Left lobe of liver (tissue), 2 donors: ENCODE measurements at regions not wholly inside any gene's neighbourhood (a gene's known extent, or its start where the extent isn't known, plus 50 kb on each side); places are given as distances from the start of the nearest gene placed in this dataset.
"Not testable (repeated sequence)": the region's sequence is repeated elsewhere in the genome, so short reads cannot be mapped to it uniquely, and the experiment has no call there.

Source experiments
- ATAC-seq: fragments of 200-7000 bp; cut with Tn5 transposase; one replicate; pipeline ENCODE4 v1.9.1; 2020; ENCODE audit warnings: mild to moderate bottlenecking, moderate library complexity
- DNase-seq: peaks from one replicate; pipeline ENCODE4 v3.0.0-alpha.2; 2020; ENCODE audit warnings: low spot score
- donor health status: DM: no; HTN: no; CAD: no; lungs with moderate emphysema.
- donor health status: DM: no; HTN: yes; CAD: no.

GRCh38 chr5:152607401-152608160 lies 202.5 kb upstream of the NMUR2 start:
- no peak for DNase-seq
- ATAC-seq = no peak

- no peak for ATAC-seq
These were observed 203.4 kb upstream of the NMUR2 start for GRCh38 chr5:152608458-152608857.

GRCh38 chr5:152619756-152620155 lies 214.7 kb upstream of the NMUR2 start:
- no peak for ATAC-seq
- DNase-seq = no peak

More at GRCh38 chr5:152608458-152608857, 203.4 kb upstream of the NMUR2 start:
- no peak for DNase-seq

DNA sequence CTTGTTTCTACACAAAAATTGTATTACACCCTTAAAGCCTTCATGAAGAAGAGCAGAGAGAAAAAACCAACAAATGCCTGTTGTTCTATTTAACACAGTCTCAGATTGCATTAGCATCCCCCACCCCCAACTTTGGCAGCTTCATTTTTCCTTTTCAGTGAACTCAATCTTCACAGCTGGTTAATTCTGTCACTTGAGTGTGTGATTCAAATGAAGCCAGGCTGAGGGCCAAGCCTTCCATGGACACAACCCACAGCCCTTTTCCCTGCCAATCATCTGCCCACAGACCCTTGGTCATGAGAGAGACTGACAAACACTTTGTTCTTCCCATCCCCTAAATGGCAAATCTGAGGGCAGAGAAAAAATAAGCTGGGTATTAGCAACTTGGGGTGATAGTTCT lies 217.5 kb upstream of the NMUR2 start:
- DNase-seq = no peak
- ATAC-seq = no peak

GRCh38 chr5:152623951-152624350 lies 218.9 kb upstream of the NMUR2 start:
- DNase-seq (no peak), ATAC-seq (no peak)

DNA sequence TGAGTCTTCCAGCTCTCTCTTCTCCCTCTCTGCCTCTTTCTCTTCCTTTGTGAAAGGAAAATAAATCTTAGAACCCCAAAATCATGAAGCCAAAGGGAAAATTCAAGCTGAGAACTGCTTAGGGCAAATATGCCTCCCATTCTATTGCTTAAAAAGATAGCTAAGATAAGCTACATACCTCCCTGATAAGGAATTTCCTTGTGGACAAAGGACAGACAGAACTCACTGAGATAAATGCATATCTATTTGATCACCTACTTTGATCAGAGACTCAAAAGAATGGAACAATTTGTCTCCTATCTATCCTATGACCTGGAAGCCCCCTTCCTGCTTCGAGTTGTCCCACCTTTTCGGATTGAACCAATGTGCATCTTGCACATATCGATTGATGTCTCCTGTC lies 220.6 kb upstream of the NMUR2 start:
- DNase-seq (no peak), ATAC-seq (no peak)

- no peak for DNase-seq
These were observed 226.1 kb upstream of the NMUR2 start for GRCh38 chr5:152631221-152631620.

DNA sequence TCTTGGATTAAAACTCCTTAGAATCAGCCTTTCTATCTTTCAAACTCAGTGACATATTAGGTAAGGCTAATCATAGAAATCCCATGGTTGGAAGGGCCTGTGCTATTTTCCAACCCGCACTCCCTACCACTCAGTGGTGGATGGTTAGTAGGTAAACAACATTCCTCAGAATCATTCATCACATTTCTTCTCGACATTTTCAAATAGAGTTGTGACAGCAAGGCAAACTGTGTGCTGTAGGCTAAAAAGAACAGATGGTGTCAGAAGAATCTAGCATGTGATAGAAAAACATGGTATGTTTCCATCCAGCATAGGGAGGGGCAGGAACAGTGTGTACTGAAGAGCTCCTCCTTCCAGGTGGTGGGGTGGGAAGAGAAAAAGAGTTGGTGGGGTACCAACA lies 227.3 kb upstream of the NMUR2 start:
- DNase-seq = no peak
- no peak for ATAC-seq

More at GRCh38 chr5:152631221-152631620, 226.1 kb upstream of the NMUR2 start:
- no peak for ATAC-seq

- ATAC-seq (no peak), DNase-seq (no peak)
These were observed 229.5 kb upstream of the NMUR2 start for GRCh38 chr5:152634586-152634985.

GRCh38 chr5:152638996-152639552 lies 234.0 kb upstream of the NMUR2 start:
- no peak for ATAC-seq
- no peak for DNase-seq

DNA sequence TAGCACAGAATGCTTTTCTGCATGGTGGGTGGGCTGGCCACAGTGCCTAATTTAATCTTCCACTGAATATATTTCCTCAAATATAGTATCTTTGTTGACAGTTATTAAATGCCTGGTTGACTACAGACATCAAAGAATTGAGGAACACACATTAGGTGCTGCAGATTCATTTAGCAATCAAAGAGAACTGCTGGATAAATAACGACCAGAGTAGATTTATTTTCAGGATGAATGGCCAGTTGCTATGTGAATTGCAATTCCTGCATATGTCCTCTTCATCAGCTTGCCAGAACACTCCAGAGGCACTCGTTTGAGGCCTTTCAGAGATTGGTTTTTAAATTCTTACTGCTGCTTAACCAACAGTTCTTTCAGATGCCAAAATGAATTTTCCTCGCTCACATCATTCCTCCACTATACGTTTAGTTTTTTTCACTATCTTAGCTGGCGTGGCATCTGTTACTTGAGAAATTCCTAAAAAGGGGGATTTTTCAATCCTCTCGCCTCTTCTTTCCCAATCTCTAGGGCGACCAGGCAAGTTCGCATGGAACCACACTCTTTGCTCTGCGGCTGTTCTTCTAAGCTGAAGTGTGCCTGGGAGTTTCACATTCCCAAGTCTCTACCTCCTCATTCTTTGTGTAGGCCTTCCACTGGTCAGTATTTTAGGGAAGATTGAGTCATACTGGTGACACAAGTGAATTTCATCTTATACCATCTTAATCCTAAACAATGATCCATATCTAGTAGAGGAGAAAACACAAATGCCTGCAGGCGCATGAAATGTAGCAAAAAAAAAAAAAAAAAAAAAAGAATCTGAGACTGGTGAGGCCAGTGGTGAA lies 237.1 kb upstream of the NMUR2 start:
- ATAC-seq = no peak
- DNase-seq = no peak

GRCh38 chr5:152642880-152643279 lies 237.8 kb upstream of the NMUR2 start:
- DNase-seq (no peak), ATAC-seq (no peak)

- no peak for DNase-seq
- ATAC-seq = no peak
These were observed 239.1 kb upstream of the NMUR2 start for GRCh38 chr5:152644029-152644728.

GRCh38 chr5:152649609-152650008 lies 244.5 kb upstream of the NMUR2 start:
- DNase-seq (no peak), ATAC-seq (no peak)

- ATAC-seq (no peak), DNase-seq (no peak)
These were observed 245.3 kb upstream of the NMUR2 start for GRCh38 chr5:152650413-152650812.

DNA sequence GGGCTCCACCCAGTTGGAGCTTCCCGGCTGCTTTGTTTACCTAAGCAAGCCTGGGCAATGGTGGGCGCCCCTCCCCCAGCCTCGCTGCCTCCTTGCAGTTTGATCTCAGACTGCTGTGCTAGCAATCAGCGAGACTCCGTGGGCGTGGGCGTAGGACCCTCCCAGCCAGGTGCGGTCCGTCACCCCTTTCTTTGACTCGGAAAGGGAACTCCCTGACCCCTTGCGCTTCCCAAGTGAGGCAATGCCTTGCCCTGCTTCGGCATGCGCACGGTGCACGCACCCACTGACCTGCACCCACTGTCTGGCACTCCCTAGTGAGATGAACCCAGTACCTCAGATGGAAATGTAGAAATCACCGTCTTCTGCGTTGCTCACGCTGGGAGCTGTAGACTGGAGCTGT lies 254.4 kb upstream of the NMUR2 start:
- not testable (repeated sequence) for ATAC-seq, DNase-seq

DNA sequence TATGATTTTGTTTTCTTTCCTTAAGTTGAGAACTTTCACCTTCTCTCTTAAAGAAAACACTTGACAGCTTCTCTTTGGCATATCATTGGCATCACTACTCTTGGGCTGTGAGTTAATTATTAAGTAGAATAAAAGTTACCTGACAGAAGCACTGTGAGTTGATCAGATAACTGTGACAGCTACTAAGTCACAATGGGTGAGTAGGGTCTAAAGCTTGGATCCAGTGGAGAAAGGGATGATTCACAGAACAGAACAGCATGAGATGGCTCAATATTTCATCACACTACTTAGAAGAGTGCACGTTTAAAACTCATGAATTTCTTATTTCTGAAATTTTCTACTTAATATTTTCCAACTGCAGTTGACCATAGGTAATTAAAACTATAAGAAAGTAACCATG lies 268.5 kb upstream of the NMUR2 start:
- ATAC-seq = no peak
- DNase-seq = no peak

DNA sequence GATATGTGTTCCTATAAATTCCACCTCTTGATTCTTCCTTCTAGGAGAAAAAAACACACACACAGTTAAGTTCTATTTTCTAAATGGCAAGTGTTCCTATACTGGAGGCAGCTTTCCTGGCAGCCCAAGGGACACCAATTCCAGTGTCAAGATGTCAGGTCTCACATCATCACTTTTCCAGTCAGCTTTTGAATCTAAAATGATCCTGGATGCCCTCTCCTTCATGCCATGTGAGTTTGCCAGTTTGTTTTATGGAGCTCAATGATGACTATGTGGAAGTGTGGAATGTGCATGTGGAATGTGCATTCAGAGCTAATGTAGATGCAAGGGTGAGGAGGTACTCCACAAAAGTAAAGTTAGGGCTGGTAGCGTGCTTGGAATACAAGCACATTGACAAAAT lies 269.3 kb upstream of the NMUR2 start:
- DNase-seq = no peak
- ATAC-seq = no peak

DNA sequence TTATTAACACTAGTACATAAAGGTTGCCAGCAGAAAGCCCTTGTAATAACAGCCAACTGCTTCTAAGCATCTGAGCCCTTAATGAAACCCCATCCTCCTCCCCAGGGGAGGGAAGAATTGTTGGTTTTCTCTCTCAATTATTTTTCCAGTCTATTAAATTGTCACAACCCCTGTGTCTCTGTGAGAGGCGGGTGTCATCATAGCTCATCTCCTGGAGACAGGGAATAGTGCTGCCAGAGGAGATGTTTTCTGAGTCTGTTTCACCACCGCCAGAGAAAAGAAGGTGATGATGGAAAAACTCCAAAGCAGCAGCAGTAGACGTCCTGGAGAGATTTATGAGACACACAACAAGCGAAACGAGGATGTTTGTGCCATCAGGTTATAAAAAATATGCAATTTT lies 271.1 kb upstream of the NMUR2 start:
- DNase-seq = no peak
- ATAC-seq = no peak

DNA sequence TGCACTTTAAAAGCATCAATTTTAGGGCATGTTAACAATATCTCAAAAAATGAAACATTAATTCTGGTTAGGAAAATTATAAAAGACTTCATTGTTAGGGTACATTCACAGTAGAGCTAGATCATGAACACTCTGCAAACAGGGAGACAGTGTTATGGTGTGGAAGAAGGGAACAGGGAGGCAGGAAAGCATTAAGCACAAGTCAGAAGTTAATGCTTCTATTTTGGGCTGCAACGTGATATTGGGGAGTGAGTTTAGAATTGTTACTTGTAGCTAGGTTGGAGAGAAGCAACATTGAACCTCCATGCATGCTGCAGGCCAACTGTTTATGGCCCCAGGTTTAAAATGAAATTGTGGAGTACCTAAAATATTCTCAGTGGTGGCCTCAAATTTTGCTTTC lies 278.1 kb upstream of the NMUR2 start:
- DNase-seq = no peak
- ATAC-seq = no peak

GRCh38 chr5:152686931-152687330 lies 281.9 kb upstream of the NMUR2 start:
- ATAC-seq (no peak), DNase-seq (no peak)
